HG03280 (cell line): ENCODE measurements at regions not wholly inside any gene's neighbourhood (a gene's known extent, or its start where the extent isn't known, plus 50 kb on each side); places are given as distances from the start of the nearest gene placed in this dataset.
"Not testable (repeated sequence)": the region's sequence is repeated elsewhere in the genome, so short reads cannot be mapped to it uniquely, and the experiment has no call there.

Experiments
- ATAC-seq: cut with Tn5 transposase; IDR thresholded peaks from one replicate; pipeline ENCODE4 v1.9.1; 2021; ENCODE audit warnings: mild to moderate bottlenecking, moderate library complexity; ENCODE audit not compliant: unreplicated experiment

- ATAC-seq: no peak
Measured at GRCh38 chrX:151042842-151043241, 59.7 kb downstream of the HMGB3 start.

- ATAC-seq: not testable (repeated sequence)
Measured at GRCh38 chrX:151066373-151066772, 83.2 kb downstream of the HMGB3 start.

GRCh38 chrX:151073767-151074166 is 90.6 kb downstream of the HMGB3 start:
- ATAC-seq: no peak

- ATAC-seq: no peak
Measured at GRCh38 chrX:151081016-151081415, 95.4 kb upstream of the GPR50 start.

GRCh38 chrX:151082077-151082948 is 94.1 kb upstream of the GPR50 start:
- peak; percentile 93 for ATAC-seq

GRCh38 chrX:151084454-151084853 is 91.9 kb upstream of the GPR50 start:
- ATAC-seq: no peak

GRCh38 chrX:151085207-151085606 is 91.2 kb upstream of the GPR50 start:
- ATAC-seq: no peak

GRCh38 chrX:151088221-151088620 is 88.2 kb upstream of the GPR50 start:
- no peak for ATAC-seq

GRCh38 chrX:151099001-151099400 is 77.4 kb upstream of the GPR50 start:
- no peak for ATAC-seq

GRCh38 chrX:151100799-151101198 is 75.6 kb upstream of the GPR50 start:
- no peak for ATAC-seq

GRCh38 chrX:151113200-151113599 is 63.2 kb upstream of the GPR50 start:
- ATAC-seq: not testable (repeated sequence)
